ENCODE measurements at regions not wholly inside any gene's neighbourhood (a gene's known extent, or its start where the extent isn't known, plus 50 kb on each side); places are given as distances from the start of the nearest gene placed in this dataset.

DNA sequence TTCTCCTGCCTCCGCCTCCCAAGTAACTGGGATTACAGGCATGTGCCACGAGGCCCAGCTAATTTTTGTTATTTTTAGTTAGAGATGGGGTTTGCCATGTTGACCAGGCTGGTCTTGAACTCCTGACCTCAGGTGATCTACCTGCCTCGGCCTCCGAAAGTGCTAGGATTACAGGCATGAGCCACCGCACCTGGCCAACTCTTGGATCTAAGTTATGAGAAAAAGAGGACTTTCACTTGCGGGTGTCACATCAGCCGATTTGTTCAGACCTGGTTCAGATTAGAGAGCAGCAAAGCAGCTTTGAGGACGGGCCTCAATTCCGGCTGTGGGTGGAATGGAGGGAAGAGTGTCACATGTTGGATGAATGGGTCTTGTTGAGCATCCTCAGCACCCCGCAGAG, 61.0 kb upstream of the FGFR2 start:
- no peak for TF ChIP-seq POLR2A (IDR thresholded peaks at IDR 0.05; ENCODE audit: low read length)
- no peak for TF ChIP-seq GATA1 (IDR thresholded peaks at IDR 0.05; ENCODE audit: low read depth, low read length)

All from erythroblast (primary cell).